ENCODE measurements at regions not wholly inside any gene's neighbourhood (a gene's known extent, or its start where the extent isn't known, plus 50 kb on each side); places are given as distances from the start of the nearest gene placed in this dataset.

- Histone ChIP-seq H3K9me3 (no peaks in the 10 kb centered on the region), H3K4me3 (no peak overlapping the region), H3K4me1 (ENCODE audit: insufficient read depth) (no peaks in the 10 kb centered on the region), H3K27me3 (no peaks in the 10 kb centered on the region), H3K36me3 (no peaks in the 10 kb centered on the region), H3K27ac (no peak overlapping the region)
- TF ChIP-seq, protein P1, sequence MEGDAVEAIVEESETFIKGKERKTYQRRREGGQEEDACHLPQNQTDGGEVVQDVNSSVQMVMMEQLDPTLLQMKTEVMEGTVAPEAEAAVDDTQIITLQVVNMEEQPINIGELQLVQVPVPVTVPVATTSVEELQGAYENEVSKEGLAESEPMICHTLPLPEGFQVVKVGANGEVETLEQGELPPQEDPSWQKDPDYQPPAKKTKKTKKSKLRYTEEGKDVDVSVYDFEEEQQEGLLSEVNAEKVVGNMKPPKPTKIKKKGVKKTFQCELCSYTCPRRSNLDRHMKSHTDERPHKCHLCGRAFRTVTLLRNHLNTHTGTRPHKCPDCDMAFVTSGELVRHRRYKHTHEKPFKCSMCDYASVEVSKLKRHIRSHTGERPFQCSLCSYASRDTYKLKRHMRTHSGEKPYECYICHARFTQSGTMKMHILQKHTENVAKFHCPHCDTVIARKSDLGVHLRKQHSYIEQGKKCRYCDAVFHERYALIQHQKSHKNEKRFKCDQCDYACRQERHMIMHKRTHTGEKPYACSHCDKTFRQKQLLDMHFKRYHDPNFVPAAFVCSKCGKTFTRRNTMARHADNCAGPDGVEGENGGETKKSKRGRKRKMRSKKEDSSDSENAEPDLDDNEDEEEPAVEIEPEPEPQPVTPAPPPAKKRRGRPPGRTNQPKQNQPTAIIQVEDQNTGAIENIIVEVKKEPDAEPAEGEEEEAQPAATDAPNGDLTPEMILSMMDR (IDR thresholded peaks at IDR 0.05): no peak
- TF ChIP-seq POLR2A (IDR thresholded peaks at IDR 0.05) (no peak), EP300 (IDR thresholded peaks at IDR 0.05) (no peak)
- WGBS, 3 donors: 82 to 84% (median 84%) methylated on average over 4 of the region's 4 CpGs
- intact Hi-C loops (cut with DNase I): no loop called here
- DNase-seq: no peak
Observed at GRCh38 chr5:91794856-91795548, 411.9 kb upstream of the ARRDC3 start.

GRCh38 chr5:91794455-91794854, 411.3 kb upstream of the ARRDC3 start:
- TF ChIP-seq EP300 (IDR thresholded peaks at IDR 0.05): no peak
- TF ChIP-seq, protein P1 (IDR thresholded peaks at IDR 0.05): no peak
- TF ChIP-seq POLR2A (IDR thresholded peaks at IDR 0.05): no peak

GRCh38 chr5:91787718-91788117, 404.6 kb upstream of the ARRDC3 start:
- intact Hi-C loops (cut with DNase I): no loop called here
- Histone ChIP-seq H3K4me1 (ENCODE audit: insufficient read depth) (no peaks in the 10 kb centered on the region), H3K4me3 (no peak overlapping the region), H3K9me3 (no peaks in the 10 kb centered on the region), H3K27me3 (no peaks in the 10 kb centered on the region), H3K27ac (no peak overlapping the region), H3K36me3 (no peaks in the 10 kb centered on the region)
- 18 to 26% (median 19%) methylated on average over 1 of the region's 1 CpG for WGBS, 3 donors
- no peak for TF ChIP-seq POLR2A (IDR thresholded peaks at IDR 0.05)
- DNase-seq: no peak

More at GRCh38 chr5:91794455-91794854, 411.3 kb upstream of the ARRDC3 start:
- H3K4me3 ChIP-seq: no peak overlapping the region
- 35 to 49% (median 47%) methylated on average over 2 of the region's 2 CpGs for WGBS, 3 donors
- H3K36me3 ChIP-seq: no peaks in the 10 kb centered on the region
- DNase-seq: no peak
- H3K27me3 ChIP-seq: no peaks in the 10 kb centered on the region
- H3K4me1 ChIP-seq (ENCODE audit: insufficient read depth): no peaks in the 10 kb centered on the region
- H3K9me3 ChIP-seq: no peaks in the 10 kb centered on the region
- intact Hi-C loops (cut with DNase I): no loop called here
- no peak overlapping the region for H3K27ac ChIP-seq

DNA sequence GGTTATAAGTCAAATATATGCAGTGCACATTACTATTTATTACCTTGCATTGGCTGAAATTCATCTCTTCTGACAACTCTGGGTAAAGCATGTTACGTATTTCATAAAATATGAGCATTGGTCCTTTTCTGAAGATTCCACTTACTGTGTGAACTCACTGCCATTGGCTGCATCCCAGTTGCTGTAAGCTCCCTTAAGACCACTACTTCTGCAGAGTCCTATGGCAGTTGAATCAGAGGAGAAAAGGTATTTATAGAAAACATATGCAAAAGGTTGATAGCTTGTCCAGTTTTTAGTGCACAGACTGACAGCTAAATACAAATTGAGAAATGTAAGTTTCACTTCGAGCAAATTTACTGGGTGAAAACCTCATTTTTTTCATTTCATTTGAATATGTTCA, 394.6 kb upstream of the ARRDC3 start:
- TF ChIP-seq, protein P1 (IDR thresholded peaks at IDR 0.05): no peak
- TF ChIP-seq EP300 (IDR thresholded peaks at IDR 0.05) (no peak), POLR2A (IDR thresholded peaks at IDR 0.05) (no peak)
- H3K9me3 ChIP-seq: no peaks in the 10 kb centered on the region
- no peaks in the 10 kb centered on the region for H3K36me3 ChIP-seq
- no peak for DNase-seq
- intact Hi-C loops (cut with DNase I): no loop called here
- no peaks in the 10 kb centered on the region for H3K4me1 ChIP-seq (ENCODE audit: insufficient read depth)
- H3K4me3 ChIP-seq: no peak overlapping the region
- WGBS, 3 donors: 60 to 65% (median 64%) methylated on average over 2 of the region's 2 CpGs
- no peak overlapping the region for H3K27ac ChIP-seq
- no peaks in the 10 kb centered on the region for H3K27me3 ChIP-seq

DNA sequence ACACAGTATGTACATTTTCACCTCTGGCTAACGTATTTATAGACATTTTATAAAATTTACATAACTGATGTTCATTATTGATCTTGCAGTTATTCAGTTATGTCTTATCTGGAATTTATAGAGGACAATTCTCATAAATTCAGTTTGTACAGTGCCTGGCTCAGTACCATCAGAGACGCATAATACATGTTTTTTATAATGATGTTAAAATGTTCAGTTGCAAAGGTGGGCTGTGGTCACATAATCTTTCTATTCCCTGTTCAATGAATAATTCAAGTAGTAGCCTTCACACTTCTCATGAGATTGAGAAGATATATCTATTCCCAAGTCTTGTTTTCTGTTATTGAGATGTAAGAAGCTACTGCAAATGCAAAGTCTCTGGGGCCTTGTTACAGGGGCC, 393.1 kb upstream of the ARRDC3 start:
- no peaks in the 10 kb centered on the region for H3K4me1 ChIP-seq (ENCODE audit: insufficient read depth)
- no peak for TF ChIP-seq POLR2A (IDR thresholded peaks at IDR 0.05)
- no peak for DNase-seq
- 67 to 86% (median 78%) methylated on average over 2 of the region's 2 CpGs for WGBS, 3 donors
- H3K4me3 ChIP-seq: no peak overlapping the region
- intact Hi-C loops (cut with DNase I): no loop called here
- no peaks in the 10 kb centered on the region for H3K36me3 ChIP-seq
- no peak overlapping the region for H3K27ac ChIP-seq
- H3K9me3 ChIP-seq: no peaks in the 10 kb centered on the region
- H3K27me3 ChIP-seq: no peaks in the 10 kb centered on the region
